Retina (tissue), 1 donor: ENCODE measurements at regions not wholly inside any gene's neighbourhood (a gene's known extent, or its start where the extent isn't known, plus 50 kb on each side); places are given as distances from the start of the nearest gene placed in this dataset.
"Not testable (repeated sequence)": the region's sequence is repeated elsewhere in the genome, so short reads cannot be mapped to it uniquely, and the experiment has no call there.

Source experiments
- DNase-seq: peaks from one replicate; pipeline ENCODE4 v3.0.0-alpha.2; 2016

DNA sequence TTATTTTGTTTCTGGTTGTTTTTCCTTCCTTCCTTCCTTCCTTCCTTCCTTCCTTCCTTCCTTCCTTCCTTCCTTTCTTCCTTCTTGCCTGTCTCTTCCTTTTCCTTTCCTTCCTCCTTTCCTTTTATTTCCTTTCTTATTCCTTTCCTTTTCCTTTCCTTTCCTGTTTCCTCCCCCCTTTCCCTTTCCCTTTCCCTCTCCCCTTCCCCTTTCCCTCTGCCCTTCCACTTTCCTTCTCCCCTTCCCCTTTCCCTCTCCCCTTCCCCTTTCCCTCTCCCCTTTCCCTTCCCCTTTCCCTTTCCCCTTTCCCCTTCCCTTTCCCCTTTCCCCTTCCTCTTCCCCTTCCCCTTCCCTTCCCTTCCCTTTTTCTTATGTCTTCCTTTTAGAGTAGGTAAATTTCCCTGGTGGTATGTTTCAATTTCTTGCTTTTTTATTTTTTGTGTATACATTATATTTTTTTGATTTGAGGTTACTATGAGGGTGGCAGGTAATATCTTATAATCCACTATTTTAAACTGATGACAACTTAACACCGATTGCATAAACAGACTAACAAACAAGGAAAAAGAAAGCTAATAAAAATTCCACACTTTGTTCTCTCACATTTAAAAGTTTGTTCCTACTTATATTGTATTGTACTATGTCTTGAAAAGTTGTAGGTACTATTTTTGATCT lies 311.0 kb upstream of the FSHR start:
- DNase-seq: no peak

- DNase-seq: no peak
Observed at GRCh38 chr2:49459314-49459993, 305.1 kb upstream of the FSHR start.

GRCh38 chr2:49444005-49444404 lies 289.7 kb upstream of the FSHR start:
- DNase-seq: no peak

GRCh38 chr2:49426996-49427395 lies 272.7 kb upstream of the FSHR start:
- DNase-seq: no peak

DNA sequence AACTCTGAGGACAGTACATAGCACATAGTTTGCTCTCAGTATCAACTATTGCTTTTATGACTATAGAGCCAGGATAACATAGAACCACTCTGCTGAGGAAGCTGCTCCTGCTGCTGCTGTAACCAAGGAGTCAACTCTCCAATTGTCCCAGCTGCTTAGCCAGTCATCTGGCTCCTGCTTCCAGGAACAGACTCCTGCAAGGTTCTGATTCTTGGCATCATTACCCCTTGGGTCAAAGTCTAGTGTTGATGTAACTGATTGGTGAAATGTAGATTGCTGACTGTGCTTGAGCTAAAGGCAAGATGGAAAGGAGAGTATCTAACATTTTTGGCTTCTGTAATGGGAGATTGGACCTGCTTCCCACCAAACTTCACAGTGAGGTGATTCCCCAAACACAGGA lies 261.9 kb upstream of the FSHR start:
- no peak for DNase-seq

DNA sequence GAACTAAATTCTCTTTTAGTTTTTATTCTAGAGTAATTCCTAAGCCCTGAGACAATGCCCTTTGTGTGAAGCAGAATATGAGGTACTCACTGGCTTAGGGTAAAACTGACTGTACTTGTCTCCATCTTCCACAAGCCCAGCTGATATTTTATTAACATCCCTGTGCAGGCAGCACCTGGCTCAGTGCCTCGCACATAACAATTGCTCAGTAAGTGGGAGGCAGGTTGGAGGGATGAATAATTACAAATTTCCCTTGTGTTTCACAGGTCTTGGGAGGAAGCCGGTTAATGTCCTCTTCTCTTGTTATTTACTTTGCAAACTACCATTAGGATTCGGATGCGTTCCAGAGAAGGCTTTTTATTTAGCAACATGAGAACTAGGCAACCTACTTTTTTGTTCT lies 249.8 kb upstream of the FSHR start:
- no peak for DNase-seq

DNA sequence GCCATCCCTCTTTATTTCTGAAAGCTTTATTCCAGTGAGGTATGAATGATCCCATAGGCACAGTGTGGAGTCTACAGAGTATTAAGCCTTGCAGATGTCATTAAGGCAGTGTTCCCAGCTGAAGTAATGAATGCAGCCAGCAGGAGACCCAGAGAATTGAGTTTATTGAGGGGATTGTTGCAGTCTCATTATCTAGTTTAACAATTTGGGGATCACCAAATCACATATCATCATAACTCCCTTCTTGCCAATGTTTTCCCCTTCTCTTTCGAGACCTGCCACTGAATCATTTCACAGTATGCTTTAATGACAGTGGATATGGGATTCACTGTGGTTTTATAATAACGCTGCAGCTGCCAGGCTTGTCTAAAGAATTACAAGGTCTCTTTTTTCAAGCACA lies 249.3 kb upstream of the FSHR start:
- no peak for DNase-seq

- DNase-seq: no peak
Observed at GRCh38 chr2:49379406-49379805, 225.1 kb upstream of the FSHR start.

GRCh38 chr2:49371128-49371701 lies 216.9 kb upstream of the FSHR start:
- DNase-seq: no peak

GRCh38 chr2:49369650-49370049 lies 215.3 kb upstream of the FSHR start:
- no peak for DNase-seq

GRCh38 chr2:49369101-49369500 lies 214.8 kb upstream of the FSHR start:
- DNase-seq: no peak

- DNase-seq: no peak
Observed at GRCh38 chr2:49367003-49367402, 212.7 kb upstream of the FSHR start.

GRCh38 chr2:49360407-49360767 lies 206.1 kb upstream of the FSHR start:
- no peak for DNase-seq

GRCh38 chr2:49359721-49360406 lies 205.5 kb upstream of the FSHR start:
- DNase-seq: no peak

- DNase-seq: no peak
Observed at GRCh38 chr2:49355611-49356010, 201.3 kb upstream of the FSHR start.

GRCh38 chr2:49351560-49351959 lies 197.2 kb upstream of the FSHR start:
- DNase-seq: no peak

- DNase-seq: no peak
Observed at GRCh38 chr2:49343638-49344037, 189.3 kb upstream of the FSHR start.

GRCh38 chr2:49342156-49342555 lies 187.8 kb upstream of the FSHR start:
- DNase-seq: no peak

DNA sequence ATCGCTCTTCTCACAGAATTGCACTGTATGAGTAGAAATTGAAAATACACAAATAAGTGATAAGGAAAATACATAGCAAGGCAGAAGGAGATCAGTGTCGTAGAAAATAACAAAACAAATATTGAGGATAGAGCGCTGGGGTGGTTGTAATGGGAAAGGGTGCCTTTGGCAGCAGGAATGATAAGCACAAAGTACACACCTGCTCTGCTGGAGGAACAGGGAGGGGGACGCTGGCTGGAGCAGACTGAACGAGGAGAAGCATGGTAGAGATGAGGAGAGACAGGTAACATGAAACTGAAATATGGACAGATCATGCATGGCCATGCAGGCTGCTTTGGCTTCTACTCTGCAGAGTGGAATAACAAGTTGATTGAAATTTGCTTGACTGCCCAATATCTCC lies 181.2 kb upstream of the FSHR start:
- no peak for DNase-seq

DNA sequence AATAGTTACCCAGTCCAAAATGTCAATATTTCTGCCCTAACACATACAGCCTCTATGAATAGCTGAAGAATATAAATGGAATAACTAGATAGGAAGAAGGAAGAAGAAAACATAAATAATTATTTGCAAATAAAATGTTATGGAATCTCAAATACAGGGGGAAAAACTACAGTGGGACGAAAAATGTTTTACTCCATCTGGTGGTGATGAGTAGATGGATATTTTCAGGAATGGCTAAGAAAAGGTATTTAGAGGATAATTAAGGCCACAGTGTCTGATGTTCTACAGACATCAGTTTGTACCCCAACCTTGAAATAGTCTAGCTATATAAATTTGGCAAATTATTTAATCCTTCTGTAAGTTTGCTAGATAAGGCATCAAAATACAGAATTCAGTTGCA lies 178.1 kb upstream of the FSHR start:
- no peak for DNase-seq

GRCh38 chr2:49318531-49318930 lies 164.2 kb upstream of the FSHR start:
- DNase-seq: no peak

GRCh38 chr2:49309461-49309860 lies 155.1 kb upstream of the FSHR start:
- DNase-seq: no peak

GRCh38 chr2:49306925-49307324 lies 152.6 kb upstream of the FSHR start:
- peak; percentile 22 for DNase-seq

GRCh38 chr2:49298693-49299092 lies 144.4 kb upstream of the FSHR start:
- not testable (repeated sequence) for DNase-seq
